Naive thymus-derived CD8-positive, alpha-beta T cell (primary cell): ENCODE measurements at regions not wholly inside any gene's neighbourhood (a gene's known extent, or its start where the extent isn't known, plus 50 kb on each side); places are given as distances from the start of the nearest gene placed in this dataset.
"Not testable (repeated sequence)": the region's sequence is repeated elsewhere in the genome, so short reads cannot be mapped to it uniquely, and the experiment has no call there.

ENCODE experiments used
- ATAC-seq, 2 donors: fragments of 150-1000 bp; cut with Tn5 transposase in 1 of 2; sonication (Bioruptor Pico), chemical (Tn5 transposase) in 1 of 2; 1 replicate in 1 of 2; 2 replicates in 1 of 2; pipeline ENCODE4 v1.10.0; 2021; ENCODE audit warnings: mild to moderate bottlenecking in 2 of 2, moderate library complexity in 2 of 2
- POLR2A ChIA-PET: fragments of 350-600 bp; sonication (Branson Sonifier 250); formaldehyde crosslinking; loops from one replicate; lab custom pipeline; 2021; ENCODE audit warnings: antibody characterized with exemption; lab: Charles Lee
- DNase-seq, 10 donors: peaks; one replicate each; pipeline versions ENCODE4 v3.0.0 to v3.0.0-alpha.2; 2020 to 2022
- H3K27ac Mint-ChIP-seq, 10 donors: one replicate each; pipeline ENCODE4 v1.8.0; 2020 to 2022; ENCODE audit warnings: mild to moderate bottlenecking in 10 of 10, mixed read lengths in 10 of 10, moderate library complexity in 4 of 10, inconsistent platforms in 1 of 10
- H3K27me3 Mint-ChIP-seq, 5 donors: one replicate each; pipeline ENCODE4 v1.8.0; 2021 to 2022; ENCODE audit warnings: mixed read lengths in 5 of 5
- H3K36me3 Mint-ChIP-seq, 3 donors: one replicate each; pipeline ENCODE4 v1.8.0; 2020 to 2022; ENCODE audit warnings: mixed read lengths in 3 of 3, mild to moderate bottlenecking in 2 of 3, inconsistent platforms in 1 of 3
- H3K4me1 Mint-ChIP-seq, 4 donors: one replicate each; pipeline ENCODE4 v1.8.0; 2021 to 2022; ENCODE audit warnings: mixed read lengths in 4 of 4
- H3K4me3 Mint-ChIP-seq, 10 donors: one replicate each; pipeline ENCODE4 v1.8.0; 2020 to 2022; ENCODE audit warnings: mild to moderate bottlenecking in 10 of 10, mixed read lengths in 10 of 10, moderate library complexity in 6 of 10, inconsistent platforms in 1 of 10
- H3K9me3 Mint-ChIP-seq, 9 donors: one replicate each; pipeline ENCODE4 v1.8.0; 2020 to 2022; ENCODE audit warnings: mixed read lengths in 9 of 9, mild to moderate bottlenecking in 3 of 9, inconsistent platforms in 1 of 9, moderate library complexity in 1 of 9

- POLR2A ChIA-PET = no interaction called here
- no peak overlapping the region for H3K27ac Mint-ChIP-seq
- peaks cover 5 to 41% (median 14%) of the 10 kb centered on the region in 5 donors for H3K27me3 Mint-ChIP-seq
- ATAC-seq (no peak), DNase-seq (no peak)
- H3K4me3 Mint-ChIP-seq = no peak overlapping the region
- no peaks in the 10 kb centered on the region for H3K36me3 Mint-ChIP-seq
- H3K4me1 Mint-ChIP-seq = peaks cover 0 to 3% (median 0%) of the 10 kb centered on the region in 4 donors
- peaks cover 0 to 10% (median 0%) of the 10 kb centered on the region in 9 donors for H3K9me3 Mint-ChIP-seq
Observed at GRCh38 chr11:116371146-116371545, 401.6 kb downstream of the BUD13 start.

- no peak for ATAC-seq
- Mint-ChIP-seq H3K27ac (no peak overlapping the region), H3K9me3 (peaks cover 0 to 6% (median 0%) of the 10 kb centered on the region in 9 donors), H3K4me1 (peaks cover 0 to 3% (median 0%) of the 10 kb centered on the region in 4 donors), H3K27me3 (peaks cover 5 to 23% (median 8%) of the 10 kb centered on the region in 5 donors), H3K4me3 (no peak overlapping the region), H3K36me3 (no peaks in the 10 kb centered on the region)
- DNase-seq = no peak
- POLR2A ChIA-PET = no interaction called here
Observed at GRCh38 chr11:116368784-116369183, 404.0 kb downstream of the BUD13 start.

- peak overlapping the region in 1 of 10 donors; percentile 13 for H3K27ac Mint-ChIP-seq
Observed at GRCh38 chr11:116366980-116367645, 405.7 kb downstream of the BUD13 start.

GRCh38 chr11:116366451-116366850 is 406.3 kb downstream of the BUD13 start:
- no peak for ATAC-seq
- Mint-ChIP-seq H3K27ac (peak overlapping the region in 1 of 10 donors; percentile 13), H3K36me3 (no peaks in the 10 kb centered on the region), H3K27me3 (peaks cover 5 to 14% (median 6%) of the 10 kb centered on the region in 5 donors), H3K4me1 (peaks cover 0 to 3% (median 0%) of the 10 kb centered on the region in 4 donors), H3K9me3 (peaks cover 0 to 4% (median 0%) of the 10 kb centered on the region in 9 donors), H3K4me3 (no peak overlapping the region)
- POLR2A ChIA-PET = no interaction called here
- no peak for DNase-seq

More at GRCh38 chr11:116366980-116367645, 405.7 kb downstream of the BUD13 start:
- Mint-ChIP-seq H3K36me3 (no peaks in the 10 kb centered on the region), H3K4me1 (peaks cover 0 to 3% (median 0%) of the 10 kb centered on the region in 4 donors), H3K27me3 (peaks cover 5 to 15% (median 6%) of the 10 kb centered on the region in 5 donors), H3K9me3 (peaks cover 0 to 4% (median 0%) of the 10 kb centered on the region in 9 donors), H3K4me3 (no peak overlapping the region)
- DNase-seq (no peak), ATAC-seq (no peak)
- POLR2A ChIA-PET = no interaction called here

GRCh38 chr11:116364925-116365324 is 407.9 kb downstream of the BUD13 start:
- H3K36me3 Mint-ChIP-seq, H3K9me3 Mint-ChIP-seq, H3K4me1 Mint-ChIP-seq, POLR2A ChIA-PET, H3K4me3 Mint-ChIP-seq, DNase-seq, H3K27ac Mint-ChIP-seq, ATAC-seq: not testable (repeated sequence)
- peaks cover 5 to 27% (median 12%) of the 10 kb centered on the region in 5 donors for H3K27me3 Mint-ChIP-seq

- Mint-ChIP-seq H3K4me3 (no peak overlapping the region), H3K27ac (no peak overlapping the region), H3K27me3 (peaks cover 5 to 30% (median 13%) of the 10 kb centered on the region in 5 donors), H3K4me1 (peaks cover 0 to 3% (median 0%) of the 10 kb centered on the region in 4 donors), H3K9me3 (peaks cover 0 to 4% (median 0%) of the 10 kb centered on the region in 9 donors), H3K36me3 (no peaks in the 10 kb centered on the region)
- POLR2A ChIA-PET = no interaction called here
- DNase-seq (no peak), ATAC-seq (no peak)
Observed at GRCh38 chr11:116364348-116364747, 408.4 kb downstream of the BUD13 start.

- Mint-ChIP-seq H3K27ac (no peak overlapping the region), H3K36me3 (no peaks in the 10 kb centered on the region), H3K9me3 (peaks cover 0 to 3% (median 0%) of the 10 kb centered on the region in 9 donors), H3K4me1 (peaks cover 0 to 4% (median 0%) of the 10 kb centered on the region in 4 donors), H3K27me3 (peaks cover 12 to 43% (median 14%) of the 10 kb centered on the region in 5 donors), H3K4me3 (no peak overlapping the region)
- POLR2A ChIA-PET = no interaction called here
- ATAC-seq (no peak), DNase-seq (no peak)
Observed at GRCh38 chr11:116360221-116360941, 412.4 kb downstream of the BUD13 start.

- Mint-ChIP-seq H3K9me3 (peaks cover 0 to 3% (median 0%) of the 10 kb centered on the region in 9 donors), H3K27ac (no peak overlapping the region), H3K4me1 (peaks cover 0 to 4% (median 0%) of the 10 kb centered on the region in 4 donors), H3K36me3 (no peaks in the 10 kb centered on the region), H3K27me3 (peaks cover 10 to 43% (median 15%) of the 10 kb centered on the region in 5 donors), H3K4me3 (no peak overlapping the region)
- POLR2A ChIA-PET = no interaction called here
- DNase-seq (no peak), ATAC-seq (no peak)
Observed at GRCh38 chr11:116357784-116358544, 414.8 kb downstream of the BUD13 start.

GRCh38 chr11:116356451-116356850 is 416.3 kb downstream of the BUD13 start:
- POLR2A ChIA-PET = no interaction called here
- Mint-ChIP-seq H3K36me3 (no peaks in the 10 kb centered on the region), H3K27ac (no peak overlapping the region), H3K9me3 (peaks cover 0 to 7% (median 0%) of the 10 kb centered on the region in 9 donors), H3K4me1 (peaks cover 0 to 4% (median 0%) of the 10 kb centered on the region in 4 donors), H3K4me3 (no peak overlapping the region), H3K27me3 (peaks cover 10 to 43% (median 15%) of the 10 kb centered on the region in 5 donors)
- no peak for ATAC-seq
- DNase-seq = no peak

- H3K27me3 Mint-ChIP-seq = peaks cover 8 to 37% (median 15%) of the 10 kb centered on the region in 5 donors
- DNase-seq (no peak), ATAC-seq (no peak)
- POLR2A ChIA-PET = no interaction called here
- H3K36me3 Mint-ChIP-seq = no peaks in the 10 kb centered on the region
- peaks cover 0 to 4% (median 0%) of the 10 kb centered on the region in 4 donors for H3K4me1 Mint-ChIP-seq
- no peak overlapping the region for H3K4me3 Mint-ChIP-seq
- no peak overlapping the region for H3K27ac Mint-ChIP-seq
- peaks cover 0 to 11% (median 0%) of the 10 kb centered on the region in 9 donors for H3K9me3 Mint-ChIP-seq
Observed at GRCh38 chr11:116355104-116355503, 417.7 kb downstream of the BUD13 start.

- POLR2A ChIA-PET = no interaction called here
- Mint-ChIP-seq H3K9me3 (peaks cover 0 to 22% (median 0%) of the 10 kb centered on the region in 9 donors), H3K36me3 (no peaks in the 10 kb centered on the region), H3K4me1 (peaks cover 0 to 4% (median 0%) of the 10 kb centered on the region in 4 donors), H3K4me3 (no peak overlapping the region), H3K27me3 (peaks cover 5 to 27% (median 15%) of the 10 kb centered on the region in 5 donors), H3K27ac (no peak overlapping the region)
- ATAC-seq = no peak
- no peak for DNase-seq
Observed at GRCh38 chr11:116353589-116353988, 419.2 kb downstream of the BUD13 start.

- peaks cover 0 to 4% (median 0%) of the 10 kb centered on the region in 4 donors for H3K4me1 Mint-ChIP-seq
- H3K27ac Mint-ChIP-seq = no peak overlapping the region
- no peak for ATAC-seq
- H3K9me3 Mint-ChIP-seq = peaks cover 0 to 29% (median 6%) of the 10 kb centered on the region in 9 donors
- DNase-seq = no peak
- H3K27me3 Mint-ChIP-seq = peaks cover 5 to 26% (median 14%) of the 10 kb centered on the region in 5 donors
- H3K36me3 Mint-ChIP-seq = no peaks in the 10 kb centered on the region
- H3K4me3 Mint-ChIP-seq = no peak overlapping the region
- POLR2A ChIA-PET = no interaction called here
Observed at GRCh38 chr11:116352881-116353280, 419.9 kb downstream of the BUD13 start.
